ENCODE measurements at regions not wholly inside any gene's neighbourhood (a gene's known extent, or its start where the extent isn't known, plus 50 kb on each side); places are given as distances from the start of the nearest gene placed in this dataset.

GRCh38 chr10:61187601-61188000, 243.6 kb upstream of the RHOBTB1 start:
- TF ChIP-seq, protein P1, sequence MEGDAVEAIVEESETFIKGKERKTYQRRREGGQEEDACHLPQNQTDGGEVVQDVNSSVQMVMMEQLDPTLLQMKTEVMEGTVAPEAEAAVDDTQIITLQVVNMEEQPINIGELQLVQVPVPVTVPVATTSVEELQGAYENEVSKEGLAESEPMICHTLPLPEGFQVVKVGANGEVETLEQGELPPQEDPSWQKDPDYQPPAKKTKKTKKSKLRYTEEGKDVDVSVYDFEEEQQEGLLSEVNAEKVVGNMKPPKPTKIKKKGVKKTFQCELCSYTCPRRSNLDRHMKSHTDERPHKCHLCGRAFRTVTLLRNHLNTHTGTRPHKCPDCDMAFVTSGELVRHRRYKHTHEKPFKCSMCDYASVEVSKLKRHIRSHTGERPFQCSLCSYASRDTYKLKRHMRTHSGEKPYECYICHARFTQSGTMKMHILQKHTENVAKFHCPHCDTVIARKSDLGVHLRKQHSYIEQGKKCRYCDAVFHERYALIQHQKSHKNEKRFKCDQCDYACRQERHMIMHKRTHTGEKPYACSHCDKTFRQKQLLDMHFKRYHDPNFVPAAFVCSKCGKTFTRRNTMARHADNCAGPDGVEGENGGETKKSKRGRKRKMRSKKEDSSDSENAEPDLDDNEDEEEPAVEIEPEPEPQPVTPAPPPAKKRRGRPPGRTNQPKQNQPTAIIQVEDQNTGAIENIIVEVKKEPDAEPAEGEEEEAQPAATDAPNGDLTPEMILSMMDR (IDR thresholded peaks at IDR 0.05), result no peak
- no peak for TF ChIP-seq POLR2A (IDR thresholded peaks at IDR 0.05)

Measured in testis (tissue), 2 donors.